ENCODE measurements at regions not wholly inside any gene's neighbourhood (a gene's known extent, or its start where the extent isn't known, plus 50 kb on each side); places are given as distances from the start of the nearest gene placed in this dataset.

DNA sequence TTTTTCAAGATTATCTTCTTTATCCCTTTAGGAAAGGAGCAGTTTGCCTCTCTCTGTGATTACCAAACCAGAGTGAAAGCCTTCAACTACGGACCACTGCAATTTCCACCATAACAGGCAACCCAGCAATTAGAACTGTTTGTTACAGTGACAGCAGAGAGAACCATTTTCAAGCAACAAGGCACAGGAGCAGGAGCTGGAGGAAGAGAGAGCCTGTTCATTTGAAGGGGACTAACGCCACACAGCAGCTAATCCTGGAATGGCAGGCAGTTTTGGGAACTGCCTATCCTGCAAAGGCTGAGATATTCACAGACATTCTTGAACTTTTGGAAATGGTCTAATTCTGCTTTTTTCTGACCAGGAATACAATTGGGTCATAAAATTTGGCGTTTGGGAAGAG, 1541.9 kb upstream of the PIK3C3 start:
- no peaks in the 10 kb centered on the region for H3K9me3 ChIP-seq
- no peak for TF ChIP-seq POLR2A (IDR thresholded peaks at IDR 0.05)
- TF ChIP-seq, protein P1, sequence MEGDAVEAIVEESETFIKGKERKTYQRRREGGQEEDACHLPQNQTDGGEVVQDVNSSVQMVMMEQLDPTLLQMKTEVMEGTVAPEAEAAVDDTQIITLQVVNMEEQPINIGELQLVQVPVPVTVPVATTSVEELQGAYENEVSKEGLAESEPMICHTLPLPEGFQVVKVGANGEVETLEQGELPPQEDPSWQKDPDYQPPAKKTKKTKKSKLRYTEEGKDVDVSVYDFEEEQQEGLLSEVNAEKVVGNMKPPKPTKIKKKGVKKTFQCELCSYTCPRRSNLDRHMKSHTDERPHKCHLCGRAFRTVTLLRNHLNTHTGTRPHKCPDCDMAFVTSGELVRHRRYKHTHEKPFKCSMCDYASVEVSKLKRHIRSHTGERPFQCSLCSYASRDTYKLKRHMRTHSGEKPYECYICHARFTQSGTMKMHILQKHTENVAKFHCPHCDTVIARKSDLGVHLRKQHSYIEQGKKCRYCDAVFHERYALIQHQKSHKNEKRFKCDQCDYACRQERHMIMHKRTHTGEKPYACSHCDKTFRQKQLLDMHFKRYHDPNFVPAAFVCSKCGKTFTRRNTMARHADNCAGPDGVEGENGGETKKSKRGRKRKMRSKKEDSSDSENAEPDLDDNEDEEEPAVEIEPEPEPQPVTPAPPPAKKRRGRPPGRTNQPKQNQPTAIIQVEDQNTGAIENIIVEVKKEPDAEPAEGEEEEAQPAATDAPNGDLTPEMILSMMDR (IDR thresholded peaks at IDR 0.05), result no peak
- no peak for TF ChIP-seq POLR2AphosphoS5 (IDR thresholded peaks at IDR 0.05)
- intact Hi-C loops (cut with DNase I; ENCODE audit: low total_unique reads), result no loop called here
- H3K27me3 ChIP-seq, result no peaks in the 10 kb centered on the region
- DNase-seq (ENCODE audit: low spot score in 2 of 2), result no peak
- no peak overlapping the region for H3K4me3 ChIP-seq
- no peak overlapping the region for H3K27ac ChIP-seq
- no peaks in the 10 kb centered on the region for H3K4me1 ChIP-seq
- no peaks in the 10 kb centered on the region for H3K36me3 ChIP-seq

- no peaks in the 10 kb centered on the region for H3K4me1 ChIP-seq
- intact Hi-C loops (cut with DNase I; ENCODE audit: low total_unique reads), result no loop called here
- no peaks in the 10 kb centered on the region for H3K27me3 ChIP-seq
- no peak for TF ChIP-seq POLR2A (IDR thresholded peaks at IDR 0.05)
- H3K27ac ChIP-seq, result no peak overlapping the region
- H3K9me3 ChIP-seq, result no peaks in the 10 kb centered on the region
- DNase-seq (ENCODE audit: low spot score in 2 of 2), result no peak
- no peak overlapping the region for H3K4me3 ChIP-seq
- H3K36me3 ChIP-seq, result no peaks in the 10 kb centered on the region
Measured at GRCh38 chr18:40412410-40412809, 1542.6 kb upstream of the PIK3C3 start.

DNA sequence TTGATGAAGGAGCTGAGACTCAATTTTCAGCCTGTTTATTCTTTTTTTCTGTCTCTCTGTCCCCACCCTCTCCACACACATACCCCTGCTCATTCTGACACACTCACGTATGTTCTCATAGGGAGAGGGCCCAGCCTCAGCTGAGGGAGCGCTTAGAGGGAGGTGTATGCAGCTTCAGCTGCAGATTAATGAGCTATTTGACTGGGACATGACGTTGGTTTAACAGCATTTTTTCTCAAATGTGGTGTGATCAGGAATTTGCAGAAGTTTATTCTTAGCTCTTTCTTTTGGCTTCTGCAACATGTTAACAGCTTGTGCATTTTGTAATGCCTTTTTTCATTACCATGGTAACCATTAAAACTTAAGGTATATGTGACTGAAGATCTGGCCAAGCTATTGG, 1547.1 kb upstream of the PIK3C3 start:
- DNase-seq (ENCODE audit: low spot score in 2 of 2), result no peak
- Histone ChIP-seq H3K27me3 (no peaks in the 10 kb centered on the region), H3K4me3 (no peak overlapping the region), H3K4me1 (no peaks in the 10 kb centered on the region), H3K9me3 (no peaks in the 10 kb centered on the region), H3K36me3 (no peaks in the 10 kb centered on the region), H3K27ac (no peak overlapping the region)
- TF ChIP-seq POLR2A (IDR thresholded peaks at IDR 0.05) (no peak), POLR2AphosphoS5 (IDR thresholded peaks at IDR 0.05) (no peak)
- TF ChIP-seq, protein P1 (IDR thresholded peaks at IDR 0.05), result no peak
- intact Hi-C loops (cut with DNase I; ENCODE audit: low total_unique reads), result no loop called here

- DNase-seq (ENCODE audit: low spot score in 2 of 2), result no peak
- Histone ChIP-seq H3K9me3 (no peaks in the 10 kb centered on the region), H3K27ac (no peak overlapping the region), H3K27me3 (no peaks in the 10 kb centered on the region), H3K4me3 (no peak overlapping the region), H3K4me1 (no peaks in the 10 kb centered on the region), H3K36me3 (no peaks in the 10 kb centered on the region)
- intact Hi-C loops (cut with DNase I; ENCODE audit: low total_unique reads), result no loop called here
- TF ChIP-seq POLR2AphosphoS5 (IDR thresholded peaks at IDR 0.05) (no peak), POLR2A (IDR thresholded peaks at IDR 0.05) (no peak)
- TF ChIP-seq, protein P1 (IDR thresholded peaks at IDR 0.05), result no peak
Measured at GRCh38 chr18:40404284-40404683, 1550.8 kb upstream of the PIK3C3 start.

DNA sequence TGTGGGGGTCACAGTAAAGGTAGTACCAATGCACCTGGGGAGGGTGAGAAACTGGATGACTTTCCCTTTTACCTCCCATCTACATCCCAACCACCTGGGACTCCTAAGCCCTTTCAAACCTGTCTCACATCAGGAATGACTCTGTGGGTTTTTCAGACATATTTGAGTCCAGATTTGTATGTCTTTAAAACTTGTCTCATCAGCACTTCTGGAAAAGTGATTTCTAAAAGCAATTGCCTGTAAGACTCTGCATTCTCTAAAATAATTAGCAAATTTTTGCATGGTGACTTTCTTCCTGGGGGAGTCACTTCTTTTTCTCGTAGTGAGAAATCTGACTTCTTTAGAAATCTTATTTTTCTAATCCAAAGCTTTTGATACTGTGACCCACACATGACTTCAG, 1553.0 kb upstream of the PIK3C3 start:
- H3K27ac ChIP-seq, result no peak overlapping the region
- intact Hi-C loops (cut with DNase I; ENCODE audit: low total_unique reads), result no loop called here
- H3K9me3 ChIP-seq, result no peaks in the 10 kb centered on the region
- H3K4me3 ChIP-seq, result no peak overlapping the region
- no peaks in the 10 kb centered on the region for H3K27me3 ChIP-seq
- TF ChIP-seq POLR2A (IDR thresholded peaks at IDR 0.05) (no peak), POLR2AphosphoS5 (IDR thresholded peaks at IDR 0.05) (no peak)
- TF ChIP-seq, protein P1 (IDR thresholded peaks at IDR 0.05), result no peak
- H3K4me1 ChIP-seq, result no peaks in the 10 kb centered on the region
- DNase-seq (ENCODE audit: low spot score in 2 of 2), result no peak
- no peaks in the 10 kb centered on the region for H3K36me3 ChIP-seq

DNA sequence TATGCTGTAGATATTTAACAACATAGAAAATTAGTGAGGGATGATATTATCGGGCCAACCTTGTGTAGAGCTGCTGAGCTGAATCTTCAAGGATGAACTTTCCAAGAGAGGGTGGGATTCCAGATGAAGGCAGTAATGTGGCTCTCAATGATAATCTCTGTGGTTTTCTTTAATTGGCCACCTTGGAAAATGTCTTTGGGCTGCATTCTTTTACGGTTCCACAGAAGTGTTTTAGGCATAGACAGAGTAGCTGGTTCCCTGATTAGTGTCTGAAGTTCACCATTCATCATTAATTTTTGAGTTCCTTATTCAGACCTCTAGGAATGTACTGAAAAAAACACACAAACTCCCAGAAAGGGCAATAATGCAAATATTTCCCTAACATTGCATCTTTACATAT, 1566.9 kb upstream of the PIK3C3 start:
- H3K4me1 ChIP-seq, result no peaks in the 10 kb centered on the region
- H3K9me3 ChIP-seq, result no peaks in the 10 kb centered on the region
- H3K36me3 ChIP-seq, result no peaks in the 10 kb centered on the region
- TF ChIP-seq, protein P1 (IDR thresholded peaks at IDR 0.05), result no peak
- TF ChIP-seq POLR2AphosphoS5 (IDR thresholded peaks at IDR 0.05), result no peak
- no peak for TF ChIP-seq POLR2A (IDR thresholded peaks at IDR 0.05)
- H3K27ac ChIP-seq, result no peak overlapping the region
- no peak for DNase-seq (ENCODE audit: low spot score in 2 of 2)
- no peaks in the 10 kb centered on the region for H3K27me3 ChIP-seq
- H3K4me3 ChIP-seq, result no peak overlapping the region
- intact Hi-C loops (cut with DNase I; ENCODE audit: low total_unique reads), result no loop called here
